AG09319 (cell line): ENCODE measurements at regions not wholly inside any gene's neighbourhood (a gene's known extent, or its start where the extent isn't known, plus 50 kb on each side); places are given as distances from the start of the nearest gene placed in this dataset.

Experiments
- DNase-seq: peaks from one replicate; pipeline ENCODE4 v3.0.0-alpha.2; 2010; ENCODE audit warnings: low read depth; ENCODE audit errors: extremely low read depth
- CTCF ChIP-seq: IDR thresholded peaks from 2 replicates; pipeline ENCODE4 v1.5.1; 2011; ENCODE audit warnings: low read depth, mild to moderate bottlenecking, inconsistent platforms, low read length, moderate library complexity

- DNase-seq = no peak
- no peak for TF ChIP-seq CTCF
Measured at GRCh38 chr4:119873794-119874325, 192.8 kb downstream of the MAD2L1 start.

GRCh38 chr4:119873132-119873531 is 193.5 kb downstream of the MAD2L1 start:
- TF ChIP-seq CTCF = no peak
- DNase-seq = no peak

- no peak for DNase-seq
- no peak for TF ChIP-seq CTCF
Measured at GRCh38 chr4:119872371-119873016, 194.2 kb downstream of the MAD2L1 start.

- no peak for DNase-seq
- no peak for TF ChIP-seq CTCF
Measured at GRCh38 chr4:119870856-119871255, 195.8 kb downstream of the MAD2L1 start.

GRCh38 chr4:119865789-119866188 is 200.9 kb downstream of the MAD2L1 start:
- no peak for TF ChIP-seq CTCF
- no peak for DNase-seq

GRCh38 chr4:119865389-119865788 is 201.3 kb downstream of the MAD2L1 start:
- DNase-seq = no peak
- TF ChIP-seq CTCF = no peak

GRCh38 chr4:119861731-119862130 is 204.9 kb downstream of the MAD2L1 start:
- no peak for TF ChIP-seq CTCF

More at GRCh38 chr4:119861731-119862130, 204.9 kb downstream of the MAD2L1 start:
- no peak for DNase-seq
